Stimulated activated CD4-positive, alpha-beta T cell treated with anti-CD3 and anti-CD28 coated beads, Interleukin-12 subunit alpha, Interleukin-12 subunit beta, amount 100 ng/mL, for 48 hours (primary cell): ENCODE measurements at regions not wholly inside any gene's neighbourhood (a gene's known extent, or its start where the extent isn't known, plus 50 kb on each side); places are given as distances from the start of the nearest gene placed in this dataset.

Experiments used
- DNase-seq, 3 donors: peaks; one replicate each; pipeline ENCODE4 v3.0.0-alpha.2; 2020; ENCODE audit warnings: low read depth in 2 of 3, low spot score in 1 of 3

GRCh38 chrX:109312757-109313156 lies 169.1 kb downstream of the GUCY2F start:
- DNase-seq, result no peak

GRCh38 chrX:109310031-109310430 lies 171.9 kb downstream of the GUCY2F start:
- no peak for DNase-seq

GRCh38 chrX:109301177-109301576 lies 180.7 kb downstream of the GUCY2F start:
- DNase-seq, result no peak

GRCh38 chrX:109300415-109300814 lies 181.5 kb downstream of the GUCY2F start:
- no peak for DNase-seq

- no peak for DNase-seq
Measured at GRCh38 chrX:109299091-109299490, 182.8 kb downstream of the GUCY2F start.

- DNase-seq, result no peak
Measured at GRCh38 chrX:109294097-109294814, 187.6 kb downstream of the GUCY2F start.

GRCh38 chrX:109283870-109284269 lies 198.0 kb downstream of the GUCY2F start:
- no peak for DNase-seq

GRCh38 chrX:109281483-109282275 lies 200.2 kb downstream of the GUCY2F start:
- no peak for DNase-seq

- no peak for DNase-seq
Measured at GRCh38 chrX:109274806-109275205, 207.1 kb downstream of the GUCY2F start.

- DNase-seq, result peak; percentile 23 to 46 (median 26)
Measured at GRCh38 chrX:109270580-109271484, 211.1 kb downstream of the GUCY2F start.

- DNase-seq, result no peak
Measured at GRCh38 chrX:109268340-109268739, 213.5 kb downstream of the GUCY2F start.

GRCh38 chrX:109266034-109266433 lies 215.9 kb downstream of the GUCY2F start:
- DNase-seq, result no peak

- no peak for DNase-seq
Measured at GRCh38 chrX:109264878-109265277, 217.0 kb downstream of the GUCY2F start.

GRCh38 chrX:109261279-109261678 lies 220.6 kb downstream of the GUCY2F start:
- DNase-seq, result no peak

GRCh38 chrX:109252789-109253188 lies 229.1 kb downstream of the GUCY2F start:
- DNase-seq, result no peak

- DNase-seq, result no peak
Measured at GRCh38 chrX:109218761-109219160, 263.1 kb downstream of the GUCY2F start.

GRCh38 chrX:109199726-109200125 lies 282.2 kb downstream of the GUCY2F start:
- no peak for DNase-seq

GRCh38 chrX:109190542-109190941 lies 291.3 kb downstream of the GUCY2F start:
- DNase-seq, result no peak

GRCh38 chrX:109187473-109188168 lies 294.3 kb downstream of the GUCY2F start:
- no peak for DNase-seq

- no peak for DNase-seq
Measured at GRCh38 chrX:109186939-109187338, 294.9 kb downstream of the GUCY2F start.
